G401 (cell line): ENCODE measurements at regions not wholly inside any gene's neighbourhood (a gene's known extent, or its start where the extent isn't known, plus 50 kb on each side); places are given as distances from the start of the nearest gene placed in this dataset.
"Not testable (repeated sequence)": the region's sequence is repeated elsewhere in the genome, so short reads cannot be mapped to it uniquely, and the experiment has no call there.

Experiments used
- DNase-seq: peaks from one replicate; pipeline ENCODE4 v3.0.0-alpha.2; 2015; ENCODE audit warnings: low spot score
- in situ Hi-C: cut with HindIII; loops from 2 replicates; pipeline ENCODE4 v1.10.0; 2016; ENCODE audit warnings: low sequenced_read_pairs, mixed read lengths

- peak; percentile 32 for DNase-seq
- in situ Hi-C loops = no loop called here
Measured at GRCh38 chr3:152574461-152575079, 260.4 kb upstream of the P2RY1 start.

- DNase-seq = no peak
- in situ Hi-C loops = no loop called here
Measured at GRCh38 chr3:152578769-152579168, 256.2 kb upstream of the P2RY1 start.

GRCh38 chr3:152581951-152582350, 253.0 kb upstream of the P2RY1 start:
- DNase-seq = no peak
- in situ Hi-C loops = no loop called here

- in situ Hi-C loops = no loop called here
- DNase-seq = no peak
Measured at GRCh38 chr3:152583963-152584362, 251.0 kb upstream of the P2RY1 start.

- in situ Hi-C loops = no loop called here
- DNase-seq = no peak
Measured at GRCh38 chr3:152586974-152587373, 248.0 kb upstream of the P2RY1 start.

- no peak for DNase-seq
- in situ Hi-C loops = no loop called here
Measured at GRCh38 chr3:152587861-152588260, 247.1 kb upstream of the P2RY1 start.

- no peak for DNase-seq
- in situ Hi-C loops = no loop called here
Measured at GRCh38 chr3:152589644-152590043, 245.3 kb upstream of the P2RY1 start.

GRCh38 chr3:152591515-152591914, 243.4 kb upstream of the P2RY1 start:
- in situ Hi-C loops = no loop called here
- DNase-seq = no peak

GRCh38 chr3:152593242-152593641, 241.7 kb upstream of the P2RY1 start:
- in situ Hi-C loops = no loop called here

GRCh38 chr3:152595975-152596821, 238.7 kb upstream of the P2RY1 start:
- no peak for DNase-seq
- in situ Hi-C loops = no loop called here

More at GRCh38 chr3:152593242-152593641, 241.7 kb upstream of the P2RY1 start:
- no peak for DNase-seq

GRCh38 chr3:152596832-152597231, 238.1 kb upstream of the P2RY1 start:
- DNase-seq, in situ Hi-C loops: not testable (repeated sequence)

GRCh38 chr3:152606146-152606545, 228.8 kb upstream of the P2RY1 start:
- DNase-seq = no peak
- in situ Hi-C loops = no loop called here

GRCh38 chr3:152607179-152607578, 227.8 kb upstream of the P2RY1 start:
- no peak for DNase-seq
- in situ Hi-C loops = no loop called here

GRCh38 chr3:152608696-152609594, 226.0 kb upstream of the P2RY1 start:
- in situ Hi-C loops = no loop called here
- DNase-seq = no peak

GRCh38 chr3:152609891-152610290, 225.0 kb upstream of the P2RY1 start:
- in situ Hi-C loops = no loop called here
- DNase-seq = no peak

- no peak for DNase-seq
- in situ Hi-C loops = no loop called here
Measured at GRCh38 chr3:152610622-152611021, 224.3 kb upstream of the P2RY1 start.

GRCh38 chr3:152611905-152612304, 223.0 kb upstream of the P2RY1 start:
- in situ Hi-C loops = no loop called here
- DNase-seq = peak; percentile 20

GRCh38 chr3:152613851-152614250, 221.1 kb upstream of the P2RY1 start:
- in situ Hi-C loops = no loop called here
- no peak for DNase-seq

GRCh38 chr3:152615681-152616080, 219.2 kb upstream of the P2RY1 start:
- in situ Hi-C loops = no loop called here
- DNase-seq = no peak

GRCh38 chr3:152617609-152618008, 217.3 kb upstream of the P2RY1 start:
- in situ Hi-C loops = no loop called here

More at GRCh38 chr3:152617609-152618008, 217.3 kb upstream of the P2RY1 start:
- no peak for DNase-seq
